ENCODE measurements at regions not wholly inside any gene's neighbourhood (a gene's known extent, or its start where the extent isn't known, plus 50 kb on each side); places are given as distances from the start of the nearest gene placed in this dataset.

- TF ChIP-seq, protein P1, sequence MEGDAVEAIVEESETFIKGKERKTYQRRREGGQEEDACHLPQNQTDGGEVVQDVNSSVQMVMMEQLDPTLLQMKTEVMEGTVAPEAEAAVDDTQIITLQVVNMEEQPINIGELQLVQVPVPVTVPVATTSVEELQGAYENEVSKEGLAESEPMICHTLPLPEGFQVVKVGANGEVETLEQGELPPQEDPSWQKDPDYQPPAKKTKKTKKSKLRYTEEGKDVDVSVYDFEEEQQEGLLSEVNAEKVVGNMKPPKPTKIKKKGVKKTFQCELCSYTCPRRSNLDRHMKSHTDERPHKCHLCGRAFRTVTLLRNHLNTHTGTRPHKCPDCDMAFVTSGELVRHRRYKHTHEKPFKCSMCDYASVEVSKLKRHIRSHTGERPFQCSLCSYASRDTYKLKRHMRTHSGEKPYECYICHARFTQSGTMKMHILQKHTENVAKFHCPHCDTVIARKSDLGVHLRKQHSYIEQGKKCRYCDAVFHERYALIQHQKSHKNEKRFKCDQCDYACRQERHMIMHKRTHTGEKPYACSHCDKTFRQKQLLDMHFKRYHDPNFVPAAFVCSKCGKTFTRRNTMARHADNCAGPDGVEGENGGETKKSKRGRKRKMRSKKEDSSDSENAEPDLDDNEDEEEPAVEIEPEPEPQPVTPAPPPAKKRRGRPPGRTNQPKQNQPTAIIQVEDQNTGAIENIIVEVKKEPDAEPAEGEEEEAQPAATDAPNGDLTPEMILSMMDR (IDR thresholded peaks at IDR 0.05) = no peak
- no peak for TF ChIP-seq POLR2A (IDR thresholded peaks at IDR 0.05)
Measured at GRCh38 chr10:124182088-124182541, 88.7 kb upstream of the CHST15 start.

Measured in Peyer's patch (tissue), 4 donors.